ENCODE measurements at regions not wholly inside any gene's neighbourhood (a gene's known extent, or its start where the extent isn't known, plus 50 kb on each side); places are given as distances from the start of the nearest gene placed in this dataset.
A peak's percentile ranks its signal among the peaks of the same experiment; 100 is the strongest.

DNA sequence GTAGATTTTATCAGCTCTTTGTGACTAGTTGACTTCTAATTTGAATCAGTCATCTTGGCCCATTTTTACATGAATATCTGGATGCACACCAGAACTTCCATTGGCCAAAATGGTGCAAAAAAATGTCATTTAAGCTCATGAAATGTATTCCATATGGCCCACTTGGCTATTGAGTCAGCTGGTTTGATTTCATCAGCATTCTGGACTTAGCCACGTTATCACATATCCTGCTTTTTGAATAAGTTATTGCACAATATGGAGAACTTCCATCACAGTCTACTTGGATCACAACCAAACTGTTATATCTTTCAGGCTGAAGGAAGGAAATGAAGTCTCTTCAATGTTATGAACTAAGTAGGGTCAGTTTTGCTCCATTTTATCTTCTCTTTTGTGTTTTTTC lies 640.6 kb downstream of the PCDH7 start:
- H3K27ac ChIP-seq (ENCODE audit: low read depth in 2 of 2, low read length in 2 of 2): no peak overlapping the region
- H3K27me3 ChIP-seq (ENCODE audit: control insufficient read depth, insufficient read depth, low read length): no peaks in the 10 kb centered on the region
- DNase-seq (no peak), FAIRE-seq (no peak)
- H3K4me3 ChIP-seq (ENCODE audit: low read length in 3 of 3): no peak overlapping the region
- TF ChIP-seq, protein P1, sequence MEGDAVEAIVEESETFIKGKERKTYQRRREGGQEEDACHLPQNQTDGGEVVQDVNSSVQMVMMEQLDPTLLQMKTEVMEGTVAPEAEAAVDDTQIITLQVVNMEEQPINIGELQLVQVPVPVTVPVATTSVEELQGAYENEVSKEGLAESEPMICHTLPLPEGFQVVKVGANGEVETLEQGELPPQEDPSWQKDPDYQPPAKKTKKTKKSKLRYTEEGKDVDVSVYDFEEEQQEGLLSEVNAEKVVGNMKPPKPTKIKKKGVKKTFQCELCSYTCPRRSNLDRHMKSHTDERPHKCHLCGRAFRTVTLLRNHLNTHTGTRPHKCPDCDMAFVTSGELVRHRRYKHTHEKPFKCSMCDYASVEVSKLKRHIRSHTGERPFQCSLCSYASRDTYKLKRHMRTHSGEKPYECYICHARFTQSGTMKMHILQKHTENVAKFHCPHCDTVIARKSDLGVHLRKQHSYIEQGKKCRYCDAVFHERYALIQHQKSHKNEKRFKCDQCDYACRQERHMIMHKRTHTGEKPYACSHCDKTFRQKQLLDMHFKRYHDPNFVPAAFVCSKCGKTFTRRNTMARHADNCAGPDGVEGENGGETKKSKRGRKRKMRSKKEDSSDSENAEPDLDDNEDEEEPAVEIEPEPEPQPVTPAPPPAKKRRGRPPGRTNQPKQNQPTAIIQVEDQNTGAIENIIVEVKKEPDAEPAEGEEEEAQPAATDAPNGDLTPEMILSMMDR (IDR thresholded peaks at IDR 0.05; ENCODE audit: borderline replicate concordance, extremely low read depth, insufficient read depth): no peak
- intact Hi-C loops (cut with DNase I): no loop called here
- H3K9ac ChIP-seq (ENCODE audit: low read length in 3 of 3): no peak overlapping the region
- no peaks in the 10 kb centered on the region for H3K9me3 ChIP-seq (ENCODE audit: control insufficient read depth in 2 of 3, insufficient read depth in 1 of 3, low read length in 3 of 3)
- H3K36me3 ChIP-seq (ENCODE audit: control insufficient read depth in 2 of 3, insufficient read depth in 3 of 3, low read length in 3 of 3): no peaks in the 10 kb centered on the region
- H3K4me1 ChIP-seq (ENCODE audit: control insufficient read depth in 2 of 3, insufficient read depth in 2 of 3, low read depth in 1 of 3, low read length in 3 of 3): no peaks in the 10 kb centered on the region

- Histone ChIP-seq H3K4me3 (ENCODE audit: low read length in 3 of 3) (no peak overlapping the region), H3K4me1 (ENCODE audit: control insufficient read depth in 2 of 3, insufficient read depth in 2 of 3, low read depth in 1 of 3, low read length in 3 of 3) (no peaks in the 10 kb centered on the region), H3K9ac (ENCODE audit: low read length in 3 of 3) (no peak overlapping the region), H3K9me3 (ENCODE audit: control insufficient read depth in 2 of 3, insufficient read depth in 1 of 3, low read length in 3 of 3) (no peaks in the 10 kb centered on the region), H3K36me3 (ENCODE audit: control insufficient read depth in 2 of 3, insufficient read depth in 3 of 3, low read length in 3 of 3) (no peaks in the 10 kb centered on the region), H3K27me3 (ENCODE audit: control insufficient read depth, insufficient read depth, low read length) (no peaks in the 10 kb centered on the region), H3K27ac (ENCODE audit: low read depth in 2 of 2, low read length in 2 of 2) (no peak overlapping the region)
- no peak for FAIRE-seq
- TF ChIP-seq, protein P1 (IDR thresholded peaks at IDR 0.05; ENCODE audit: borderline replicate concordance, extremely low read depth, insufficient read depth): no peak
- DNase-seq: no peak
- intact Hi-C loops (cut with DNase I): no loop called here
Measured at GRCh38 chr4:31362756-31363155, 642.6 kb downstream of the PCDH7 start.

- FAIRE-seq: no peak
- no peak overlapping the region for H3K4me3 ChIP-seq (ENCODE audit: low read length in 3 of 3)
- H3K36me3 ChIP-seq (ENCODE audit: control insufficient read depth in 2 of 3, insufficient read depth in 3 of 3, low read length in 3 of 3): no peaks in the 10 kb centered on the region
- H3K27ac ChIP-seq (ENCODE audit: low read depth in 2 of 2, low read length in 2 of 2): no peak overlapping the region
- no peaks in the 10 kb centered on the region for H3K4me1 ChIP-seq (ENCODE audit: control insufficient read depth in 2 of 3, insufficient read depth in 2 of 3, low read depth in 1 of 3, low read length in 3 of 3)
- H3K27me3 ChIP-seq (ENCODE audit: control insufficient read depth, insufficient read depth, low read length): no peaks in the 10 kb centered on the region
- intact Hi-C loops (cut with DNase I): no loop called here
- TF ChIP-seq, protein P1 (IDR thresholded peaks at IDR 0.05; ENCODE audit: borderline replicate concordance, extremely low read depth, insufficient read depth): no peak
- H3K9ac ChIP-seq (ENCODE audit: low read length in 3 of 3): no peak overlapping the region
- DNase-seq: no peak
- no peaks in the 10 kb centered on the region for H3K9me3 ChIP-seq (ENCODE audit: control insufficient read depth in 2 of 3, insufficient read depth in 1 of 3, low read length in 3 of 3)
Measured at GRCh38 chr4:31365006-31365690, 645.0 kb downstream of the PCDH7 start.

DNA sequence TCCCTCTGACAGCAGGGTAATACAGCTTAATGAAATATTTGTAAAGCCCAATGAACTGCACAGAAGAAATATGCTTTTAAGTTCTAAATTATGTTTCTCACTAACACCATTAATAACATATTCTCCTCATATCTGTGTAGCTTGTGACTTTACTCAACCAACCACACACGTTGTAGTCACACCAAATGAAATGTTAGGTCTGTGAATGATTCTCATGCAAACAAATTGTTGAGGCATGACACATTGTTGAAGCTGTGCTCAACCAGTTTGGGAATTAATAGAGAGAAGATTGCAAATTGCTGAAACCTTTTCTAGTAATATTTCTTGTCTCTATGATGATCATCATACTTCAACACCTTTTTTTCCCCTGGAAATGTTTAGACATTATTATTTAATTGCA lies 645.9 kb downstream of the PCDH7 start:
- H3K9ac ChIP-seq (ENCODE audit: low read length in 3 of 3): no peak overlapping the region
- peak in 1 of 5 donors; percentile 25 for DNase-seq
- H3K9me3 ChIP-seq (ENCODE audit: control insufficient read depth in 2 of 3, insufficient read depth in 1 of 3, low read length in 3 of 3): no peaks in the 10 kb centered on the region
- no peak for FAIRE-seq
- intact Hi-C loops (cut with DNase I): no loop called here
- no peaks in the 10 kb centered on the region for H3K4me1 ChIP-seq (ENCODE audit: control insufficient read depth in 2 of 3, insufficient read depth in 2 of 3, low read depth in 1 of 3, low read length in 3 of 3)
- no peaks in the 10 kb centered on the region for H3K27me3 ChIP-seq (ENCODE audit: control insufficient read depth, insufficient read depth, low read length)
- TF ChIP-seq, protein P1 (IDR thresholded peaks at IDR 0.05; ENCODE audit: borderline replicate concordance, extremely low read depth, insufficient read depth): no peak
- H3K4me3 ChIP-seq (ENCODE audit: low read length in 3 of 3): no peak overlapping the region
- no peaks in the 10 kb centered on the region for H3K36me3 ChIP-seq (ENCODE audit: control insufficient read depth in 2 of 3, insufficient read depth in 3 of 3, low read length in 3 of 3)
- H3K27ac ChIP-seq (ENCODE audit: low read depth in 2 of 2, low read length in 2 of 2): no peak overlapping the region

All from kidney (tissue), 13 donors.